ENCODE measurements at regions not wholly inside any gene's neighbourhood (a gene's known extent, or its start where the extent isn't known, plus 50 kb on each side); places are given as distances from the start of the nearest gene placed in this dataset.
A peak's percentile ranks its signal among the peaks of the same experiment; 100 is the strongest.
"Not testable (repeated sequence)": the region's sequence is repeated elsewhere in the genome, so short reads cannot be mapped to it uniquely, and the experiment has no call there.

DNA sequence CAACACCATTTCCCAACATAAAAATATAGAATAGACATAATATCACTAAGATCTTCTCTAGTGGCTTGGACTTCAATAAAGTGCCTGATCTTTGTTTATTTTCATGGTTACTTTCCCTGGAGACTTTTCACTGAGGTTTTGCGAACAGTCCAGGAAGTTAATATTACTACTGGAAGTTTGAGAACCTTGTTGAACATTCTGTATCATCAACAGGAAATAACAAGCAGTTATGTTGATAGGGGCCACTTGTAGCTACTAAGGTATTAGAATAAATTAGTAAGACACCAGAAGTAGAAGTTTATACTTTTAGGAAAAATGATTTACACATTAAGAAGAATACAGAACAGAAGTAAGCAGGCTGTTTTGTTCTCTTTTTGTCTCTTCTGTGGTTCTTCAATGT, 180.2 kb downstream of the TFAP2B start:
- FAIRE-seq: no peak

DNA sequence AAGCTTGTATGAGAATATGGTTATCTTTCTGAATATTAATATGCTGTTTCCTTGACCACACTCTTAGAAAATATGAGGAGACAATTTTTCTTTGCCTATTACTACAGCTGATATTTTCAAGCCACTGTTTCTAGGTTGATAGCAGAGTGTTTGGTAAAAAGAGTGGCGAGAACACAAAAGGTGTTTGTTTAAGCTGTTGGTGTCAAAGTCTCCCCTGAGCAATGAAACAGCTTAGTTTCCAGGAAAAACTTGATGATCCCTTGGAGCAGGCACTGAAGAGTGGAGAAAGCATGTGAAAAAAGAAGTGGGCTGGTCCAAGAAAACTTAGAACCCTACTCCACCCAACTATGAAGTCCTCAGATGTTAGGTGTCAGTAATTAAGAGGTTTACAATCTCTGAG, 182.7 kb downstream of the TFAP2B start:
- FAIRE-seq: no peak

DNA sequence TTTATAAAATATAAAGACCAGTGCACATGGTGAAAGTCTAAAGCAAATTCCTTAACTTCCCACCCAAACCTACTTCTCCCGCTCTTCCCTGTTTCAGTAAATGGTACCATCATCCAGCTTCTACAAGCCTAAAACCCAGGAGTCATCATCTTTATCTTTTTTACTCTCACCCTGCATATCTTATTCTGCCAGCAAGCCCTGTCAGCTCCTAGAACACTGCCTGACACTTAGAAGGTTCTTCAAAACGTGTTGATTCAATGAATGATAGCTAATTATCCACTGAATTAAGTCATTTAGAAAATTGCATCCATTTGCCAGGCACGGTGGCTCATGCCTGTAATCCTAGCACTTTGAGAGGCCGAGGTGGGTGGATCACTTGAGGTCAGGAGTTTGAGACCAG, 185.7 kb downstream of the TFAP2B start:
- no peak for FAIRE-seq

DNA sequence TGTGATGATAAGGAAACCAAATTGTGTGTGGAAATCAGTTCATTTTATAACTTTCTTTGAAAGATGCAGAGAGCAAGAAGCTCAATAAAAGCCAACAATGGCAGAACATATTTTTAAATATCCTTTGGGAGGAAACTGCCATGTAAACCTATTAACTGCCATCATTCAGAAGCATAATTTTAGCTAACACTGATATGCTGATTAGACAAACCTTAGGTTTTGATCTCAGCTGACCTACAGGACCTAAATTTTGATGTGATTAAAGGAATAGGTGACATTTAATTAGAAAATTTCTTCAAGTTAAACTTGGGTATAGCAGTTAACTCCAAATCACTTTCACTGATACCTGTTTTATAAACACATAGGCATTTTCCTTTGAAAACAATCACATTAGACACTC, 187.1 kb downstream of the TFAP2B start:
- no peak for FAIRE-seq

DNA sequence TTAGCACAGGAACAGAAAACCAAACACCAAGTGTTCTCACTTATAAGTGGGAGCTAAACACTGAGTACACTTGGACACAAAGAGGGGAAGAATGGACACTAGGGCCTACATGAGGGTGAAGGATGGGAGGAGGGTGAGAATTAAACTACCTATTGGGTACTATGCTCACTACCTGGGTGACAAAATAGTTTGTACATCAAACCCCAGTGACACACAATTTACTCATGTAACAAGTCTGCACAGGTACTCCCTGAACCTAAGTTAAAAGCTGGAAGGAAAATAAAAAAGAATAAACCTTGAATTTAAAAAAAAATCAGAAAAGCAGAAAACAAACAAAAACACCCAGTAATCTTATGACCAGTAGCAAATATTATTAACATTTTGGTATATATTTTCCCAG, 188.6 kb downstream of the TFAP2B start:
- no peak for FAIRE-seq

DNA sequence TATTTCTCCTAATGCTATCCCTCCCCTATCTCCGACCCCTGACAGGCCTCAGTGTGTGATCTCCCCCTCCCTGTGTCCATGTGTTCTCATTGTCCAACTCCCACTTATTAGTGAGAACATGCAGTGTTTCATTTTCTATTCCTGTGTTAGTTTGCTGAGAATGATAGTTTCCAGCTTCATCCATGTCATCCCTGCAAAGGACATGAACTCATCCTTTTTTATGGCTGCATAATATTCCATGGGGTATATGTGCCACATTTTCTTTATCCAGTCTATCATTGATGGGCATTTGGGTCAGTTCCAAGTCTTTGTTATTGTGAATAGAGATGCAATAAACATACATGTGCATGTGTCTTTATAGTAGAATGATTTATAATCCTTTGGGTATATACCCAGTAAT, 190.0 kb downstream of the TFAP2B start:
- not testable (repeated sequence) for FAIRE-seq

DNA sequence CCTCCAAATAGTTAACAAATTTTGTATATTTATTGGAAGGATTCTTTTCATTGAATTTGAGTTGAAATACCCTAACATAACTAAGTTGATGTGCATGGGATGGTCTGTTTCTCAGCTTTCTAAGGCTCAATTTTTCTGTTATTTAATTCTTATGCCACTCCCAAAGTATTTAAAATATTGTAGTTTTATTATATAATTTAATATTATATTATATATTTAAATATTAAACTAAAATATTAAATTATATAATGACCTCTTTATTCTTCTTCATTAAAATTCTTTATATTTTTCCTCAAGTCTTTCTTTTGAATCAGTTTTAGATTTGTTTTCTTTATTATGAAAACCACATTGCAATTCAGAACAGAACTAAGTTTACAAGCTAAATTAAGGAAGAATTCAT, 194.7 kb downstream of the TFAP2B start:
- FAIRE-seq: peak; percentile 70

DNA sequence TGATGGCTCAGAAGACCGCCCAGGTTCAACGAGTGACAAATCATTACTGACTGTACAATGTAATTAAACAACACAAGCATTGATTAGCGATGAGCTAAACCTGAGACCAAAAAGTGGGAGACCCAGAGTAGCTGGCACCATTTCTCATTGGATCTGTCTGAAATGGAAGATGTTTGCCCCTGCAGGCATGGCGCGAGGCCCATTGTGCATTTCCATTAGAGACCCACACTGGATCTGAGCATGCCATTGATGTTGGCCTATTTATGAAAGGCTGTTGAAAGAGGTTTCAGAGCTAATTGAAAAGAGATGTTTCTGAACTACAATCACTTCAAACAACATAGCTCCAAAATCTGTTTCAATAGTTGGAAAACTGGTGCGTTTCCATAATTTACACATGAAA, 196.7 kb downstream of the TFAP2B start:
- FAIRE-seq: no peak

DNA sequence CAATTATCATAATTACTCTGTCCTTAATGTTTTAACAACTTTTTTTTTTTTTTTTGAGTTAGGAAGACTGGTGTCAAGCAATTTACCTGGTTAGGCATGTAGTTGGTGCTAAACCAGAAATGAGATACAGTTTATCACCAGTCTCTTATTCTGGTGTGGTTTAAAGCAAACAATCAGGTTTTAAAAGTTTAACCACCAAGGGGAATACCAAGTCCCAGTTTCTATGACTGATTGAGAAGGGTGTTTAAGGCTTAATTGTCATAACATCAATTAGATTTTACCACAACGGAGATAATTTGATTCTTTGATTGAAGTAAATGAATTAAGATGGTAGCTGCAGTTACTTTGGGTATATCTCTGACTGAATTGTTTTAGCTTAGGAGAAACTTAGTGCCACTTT, 197.8 kb downstream of the TFAP2B start:
- no peak for FAIRE-seq

DNA sequence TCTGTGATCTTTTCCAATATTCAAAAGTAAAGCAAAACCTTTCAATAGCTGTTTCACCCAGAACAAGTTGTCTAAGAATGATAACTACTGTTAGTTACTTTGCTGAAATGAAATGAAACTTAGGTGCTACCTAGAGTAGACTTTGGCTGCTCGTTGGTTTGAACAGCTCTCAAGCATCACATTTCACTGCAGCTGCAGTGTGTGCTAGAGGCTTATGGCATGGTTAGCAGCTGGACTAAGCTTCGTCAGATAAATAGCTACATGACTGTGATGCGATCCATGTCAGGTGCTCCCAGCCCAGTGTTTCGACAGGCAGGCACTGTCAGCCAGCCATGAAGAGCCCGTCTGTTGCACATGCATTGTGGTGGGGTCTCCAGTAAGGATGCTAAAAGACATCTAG, 201.1 kb downstream of the TFAP2B start:
- FAIRE-seq: no peak

DNA sequence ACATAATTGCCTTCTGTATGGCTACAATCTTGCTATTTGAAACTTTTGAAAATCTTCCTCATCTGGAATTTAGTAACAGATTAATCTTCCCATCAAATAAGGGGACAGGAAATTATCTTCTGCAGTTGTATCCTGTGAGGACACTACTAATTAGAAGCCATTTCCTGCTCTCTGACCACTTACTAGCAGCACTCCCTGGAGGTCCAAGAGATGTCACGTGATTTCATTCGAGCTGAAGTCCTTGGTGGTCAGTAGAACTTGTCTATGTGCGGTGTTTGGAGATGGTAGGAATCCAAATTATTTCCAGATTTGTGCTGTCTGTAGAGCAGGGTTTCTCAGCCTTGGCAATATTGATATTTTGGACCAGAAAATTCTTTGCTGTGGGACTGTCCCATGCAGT, 202.5 kb downstream of the TFAP2B start:
- FAIRE-seq: no peak

DNA sequence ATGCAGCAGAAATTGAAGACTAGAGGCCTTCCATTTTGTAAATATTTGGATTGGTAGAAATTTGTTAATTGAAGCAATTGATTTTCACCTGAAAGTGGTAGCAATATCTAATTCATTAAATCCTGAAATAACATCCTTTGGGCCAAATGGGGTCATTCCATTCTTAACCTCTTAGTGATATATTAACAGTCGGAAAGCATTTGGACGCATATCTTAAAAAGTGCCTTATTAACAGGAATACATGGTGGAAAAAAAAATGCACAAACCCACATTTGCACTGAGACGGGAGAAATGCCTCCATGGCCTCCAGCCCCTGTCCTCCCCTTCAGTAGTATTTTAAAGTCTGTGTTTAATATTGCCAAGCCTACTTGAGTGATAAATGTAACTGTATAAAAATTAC, 205.5 kb downstream of the TFAP2B start:
- no peak for FAIRE-seq

DNA sequence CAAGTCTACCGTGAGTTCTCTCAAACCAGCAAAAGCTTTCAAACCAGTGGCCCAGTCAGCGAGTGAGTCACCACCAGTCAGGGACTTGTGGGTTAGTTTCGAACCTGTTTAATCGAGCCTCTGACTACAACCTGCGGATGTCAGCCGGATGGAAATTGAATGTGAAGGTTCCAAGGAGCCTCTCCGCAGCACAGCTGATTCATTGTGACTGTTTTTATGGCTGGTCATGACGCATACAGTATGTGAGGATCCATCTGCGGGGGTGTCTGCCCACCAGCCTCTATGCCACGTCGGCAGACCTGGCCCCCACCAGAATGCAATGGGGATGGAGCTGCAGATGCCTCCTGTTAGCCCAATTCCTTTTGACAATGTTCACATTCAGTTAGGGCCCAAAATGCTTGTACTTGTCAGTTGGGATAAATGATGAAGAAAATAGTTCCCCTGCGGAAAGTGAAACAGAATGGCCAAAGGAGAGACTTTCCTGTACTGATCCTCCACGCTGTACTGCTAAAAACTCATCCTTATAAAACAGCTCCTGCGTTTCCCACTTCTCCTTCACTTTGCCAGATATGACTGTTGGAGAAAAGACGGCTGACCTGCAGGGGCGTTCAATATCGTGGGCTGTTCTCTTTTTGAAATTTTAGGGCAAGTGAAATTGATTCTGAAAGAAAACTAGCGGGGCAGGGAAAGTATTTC, 206.6 kb downstream of the TFAP2B start:
- FAIRE-seq: no peak

DNA sequence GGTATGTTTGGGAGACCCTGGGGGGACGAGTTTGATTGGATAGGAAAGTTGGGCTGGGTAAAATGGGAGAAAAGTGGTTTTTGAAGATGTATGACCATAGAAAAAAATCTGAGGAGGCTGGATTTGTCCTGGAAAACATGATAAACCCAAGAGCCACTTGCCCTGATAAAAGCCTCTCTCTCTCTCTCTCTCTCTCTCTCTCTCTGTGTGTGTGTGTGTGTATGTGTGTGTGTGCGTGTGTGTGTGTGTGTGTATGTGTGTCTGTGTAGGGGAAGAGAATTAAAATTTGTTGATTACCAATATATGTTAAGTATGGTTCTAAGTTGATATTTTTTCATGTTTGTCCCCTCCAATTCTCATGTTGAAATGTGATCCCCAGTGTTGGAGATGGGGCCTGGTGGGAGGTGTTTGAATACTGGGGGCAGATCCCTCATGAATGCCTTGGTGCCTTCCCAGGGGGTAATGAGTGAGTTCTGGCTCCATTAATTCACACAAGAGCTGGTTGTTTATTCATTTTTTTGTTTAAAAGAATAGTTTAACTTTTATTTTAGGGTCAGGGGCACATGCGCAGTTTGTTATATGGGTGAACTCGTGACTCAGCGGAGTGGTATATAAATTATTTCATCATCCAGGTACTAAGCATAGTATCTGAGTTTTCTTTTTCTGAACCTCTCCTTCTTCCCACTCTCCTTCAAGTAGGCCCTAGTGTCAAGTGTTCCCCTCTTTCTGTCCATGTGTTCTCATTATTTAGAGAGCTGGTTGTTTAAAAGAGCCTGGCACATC, 208.8 kb downstream of the TFAP2B start:
- no peak for FAIRE-seq

DNA sequence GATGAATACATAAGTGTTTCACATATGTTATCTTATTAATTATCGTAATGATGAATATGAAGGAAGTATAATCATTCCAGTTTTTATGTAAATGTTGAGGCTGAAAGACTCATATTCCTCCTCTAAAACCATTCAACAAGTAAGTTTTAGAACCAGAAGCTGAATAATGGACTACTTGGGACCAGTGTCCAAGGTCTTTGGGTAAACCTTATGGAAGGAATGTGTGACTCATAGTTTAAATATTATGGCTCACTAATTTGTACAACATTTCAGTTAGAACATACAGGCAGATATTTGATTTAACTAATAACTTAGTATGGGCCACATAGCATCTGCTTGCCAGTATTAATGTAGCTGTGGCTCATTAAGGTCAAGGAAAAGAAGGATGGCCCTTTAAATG, 209.6 kb downstream of the TFAP2B start:
- no peak for FAIRE-seq

DNA sequence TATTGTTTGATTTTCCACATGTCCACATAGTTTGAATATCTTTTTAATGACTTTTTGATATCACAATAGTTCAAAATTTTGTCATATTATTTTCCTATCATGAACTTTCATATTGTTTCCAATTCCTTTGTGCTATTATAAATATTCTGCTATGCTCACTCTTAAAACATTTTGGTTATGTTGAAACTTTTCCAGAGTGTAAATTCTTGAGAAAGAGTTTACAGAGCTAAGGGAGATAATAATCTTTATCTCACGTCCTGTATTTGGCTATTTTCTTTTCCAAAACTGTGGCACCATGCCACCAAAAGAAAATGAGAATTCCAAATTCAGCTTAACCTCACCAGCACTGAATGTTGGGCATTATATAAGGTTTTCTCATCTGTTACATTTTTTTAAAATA, 210.9 kb downstream of the TFAP2B start:
- FAIRE-seq: no peak

DNA sequence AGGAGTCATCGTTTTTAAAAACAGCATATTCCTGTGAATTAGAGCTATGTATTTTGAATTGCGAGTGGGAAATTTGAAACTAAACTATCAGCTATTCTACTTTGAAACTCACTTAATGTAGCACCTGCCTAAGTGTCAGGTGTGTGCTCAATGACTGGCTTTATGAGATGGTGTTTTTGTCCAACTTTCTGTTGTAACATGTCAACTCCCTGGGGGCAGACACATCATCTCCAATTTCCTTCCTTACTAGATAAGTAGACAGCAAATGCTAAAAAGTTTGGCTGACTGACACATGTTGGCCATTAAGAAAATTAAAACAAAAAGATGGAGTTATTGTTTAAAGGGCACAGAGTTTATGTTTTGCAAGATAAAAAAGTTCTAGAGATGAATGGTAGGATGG, 226.9 kb downstream of the TFAP2B start:
- no peak for FAIRE-seq

DNA sequence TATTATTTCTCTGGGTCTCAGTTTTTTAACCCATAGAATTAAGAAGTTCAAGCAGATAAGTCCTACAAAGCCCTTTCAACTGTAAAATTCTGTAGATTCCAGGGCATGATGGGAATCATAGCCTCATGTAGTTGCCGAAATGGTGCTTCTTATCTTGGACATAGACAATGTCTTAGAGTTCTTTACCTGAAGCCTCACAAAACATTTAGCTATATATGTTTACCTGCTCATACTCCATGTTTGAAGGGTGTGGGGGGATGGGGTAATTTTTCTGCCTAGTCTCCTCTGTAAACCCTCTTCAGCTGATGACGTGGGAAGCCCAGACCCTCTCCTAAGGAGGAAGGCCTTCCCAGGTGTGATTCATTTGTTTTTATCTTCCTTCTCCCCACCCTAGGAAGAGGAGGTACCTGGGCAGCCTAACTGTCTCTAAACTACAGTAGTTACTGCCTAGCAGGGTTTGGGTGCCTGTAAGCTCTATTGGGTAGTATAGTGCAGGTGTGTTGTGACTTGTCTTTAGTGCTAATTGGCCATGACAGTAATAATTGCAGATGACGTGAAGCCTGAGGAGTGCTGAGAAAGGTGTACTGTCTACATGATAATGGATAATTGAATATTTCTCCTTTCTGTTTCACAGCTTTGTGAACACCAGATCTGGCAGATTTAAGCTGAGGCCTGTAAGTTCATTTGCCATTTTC, 230.8 kb downstream of the TFAP2B start:
- no peak for FAIRE-seq

DNA sequence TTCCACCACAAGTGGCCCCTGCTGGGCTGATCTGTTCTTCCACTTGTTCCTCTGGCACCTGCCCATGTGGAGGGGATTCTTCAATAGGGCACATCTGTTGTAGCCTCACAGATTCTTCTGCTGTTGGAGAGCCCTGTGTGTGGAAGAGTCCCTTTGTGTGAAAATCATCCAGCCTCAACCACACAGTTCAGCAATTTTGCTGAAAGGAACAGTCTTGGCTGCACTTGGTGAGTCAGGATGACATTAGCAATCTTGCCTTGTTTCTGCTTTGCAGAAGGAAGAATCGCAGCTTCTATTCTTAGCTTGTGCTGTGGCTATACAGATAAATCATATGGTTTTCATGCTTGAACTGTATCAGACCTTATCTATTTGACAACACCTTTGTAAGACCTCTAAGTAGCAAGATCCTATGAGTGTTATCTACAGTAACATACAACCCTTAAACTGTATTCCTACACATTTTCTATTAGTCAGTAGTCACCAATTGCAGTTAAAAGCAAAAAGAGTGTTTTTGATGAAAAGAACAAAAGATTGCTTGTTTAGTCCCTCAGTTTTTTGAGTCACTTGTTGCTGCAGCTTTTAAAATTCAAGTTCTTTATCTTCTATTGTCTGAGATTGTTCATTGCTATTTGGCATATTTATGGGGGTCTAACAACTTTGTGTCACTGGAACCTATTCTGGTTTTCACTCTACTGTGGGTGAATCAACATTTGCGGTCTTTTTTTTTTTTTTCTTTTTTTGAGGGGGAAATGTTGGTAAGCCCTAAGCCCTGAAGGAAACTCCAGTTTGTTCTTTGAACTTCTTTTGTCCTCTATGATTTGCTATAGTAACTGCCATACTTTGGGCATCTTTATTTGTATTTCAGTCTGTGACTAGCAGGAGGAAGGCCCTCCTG, 231.6 kb downstream of the TFAP2B start:
- FAIRE-seq: no peak

DNA sequence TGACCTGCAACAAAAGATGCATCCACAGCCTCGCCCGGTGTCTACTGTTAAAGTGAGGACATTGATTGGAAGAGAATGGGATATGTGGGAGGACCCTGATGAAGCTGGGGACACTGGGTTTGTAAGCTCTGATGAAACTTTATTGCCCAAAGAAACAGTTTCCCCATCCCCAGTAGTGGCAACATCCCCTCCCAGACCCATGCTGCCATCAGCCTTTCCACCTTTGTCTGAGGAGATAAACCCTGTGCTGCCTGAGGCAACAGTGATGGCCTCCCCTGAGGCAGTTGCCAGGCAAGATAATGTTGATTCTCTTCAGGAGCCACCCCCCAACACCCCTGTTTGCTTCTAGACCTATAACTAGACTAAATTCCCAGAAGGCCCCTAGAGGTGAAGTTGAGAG, 234.0 kb downstream of the TFAP2B start:
- FAIRE-seq: not testable (repeated sequence)

DNA sequence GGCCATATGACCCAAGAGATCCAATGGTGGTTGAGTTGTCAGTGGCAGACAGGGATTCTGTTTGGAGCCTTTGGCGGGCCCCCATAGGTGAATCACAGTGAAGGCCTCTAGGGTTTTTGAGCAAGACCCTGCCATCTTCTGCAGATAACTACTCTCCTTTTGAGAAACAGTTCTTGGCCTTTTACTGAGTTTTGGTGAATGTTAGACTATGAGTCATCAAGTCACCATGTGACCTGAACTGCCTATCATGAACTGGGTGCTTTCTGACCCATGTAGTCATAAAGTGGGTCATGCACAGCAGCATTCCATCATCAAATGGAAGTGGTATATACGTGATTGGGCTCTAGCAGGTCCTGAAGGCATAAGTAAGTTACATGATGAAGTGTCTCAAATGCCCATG, 236.6 kb downstream of the TFAP2B start:
- not testable (repeated sequence) for FAIRE-seq

DNA sequence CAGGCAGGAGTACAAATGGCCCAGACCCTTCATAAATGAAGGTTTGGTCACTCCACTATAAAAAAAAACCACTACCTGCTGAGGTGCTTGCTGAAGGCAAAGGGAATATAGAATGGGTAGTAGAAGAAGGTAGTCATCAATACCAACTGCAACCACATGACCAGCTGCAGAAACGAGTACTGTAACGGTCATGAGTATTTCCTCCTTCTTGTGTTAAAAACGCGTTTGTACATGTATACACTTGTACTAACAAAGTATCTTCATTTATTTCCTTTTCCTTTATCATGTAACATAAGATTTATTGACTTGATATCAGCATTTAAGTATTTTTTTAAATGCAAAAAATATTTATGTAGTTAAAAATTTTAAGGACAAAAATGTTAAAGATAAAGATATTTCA, 238.6 kb downstream of the TFAP2B start:
- no peak for FAIRE-seq

DNA sequence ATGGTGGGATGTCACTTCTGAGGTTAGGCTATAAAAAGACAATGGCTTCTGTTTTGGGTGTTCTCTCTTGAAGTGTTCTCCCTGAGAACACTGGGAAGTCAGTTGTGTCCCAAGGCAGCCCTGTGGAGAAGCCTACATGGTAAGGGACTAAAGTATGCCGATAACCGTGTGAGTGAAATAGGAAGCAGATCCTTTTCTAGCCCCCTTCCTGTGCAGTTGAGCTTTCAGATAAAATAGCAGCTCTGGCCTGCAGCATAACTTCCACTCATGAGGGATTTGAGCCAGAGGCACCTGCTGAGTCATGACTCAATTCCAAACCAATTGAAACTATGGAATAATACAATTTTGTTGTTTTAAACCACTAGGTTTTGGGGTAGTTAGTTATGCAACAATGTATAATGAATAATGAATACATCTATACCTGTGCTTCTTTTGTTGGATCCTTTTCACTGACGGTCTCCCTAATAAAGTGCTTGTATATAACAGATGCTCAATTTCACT, 241.6 kb downstream of the TFAP2B start:
- no peak for FAIRE-seq
